GM19239 (cell line): ENCODE measurements at regions not wholly inside any gene's neighbourhood (a gene's known extent, or its start where the extent isn't known, plus 50 kb on each side); places are given as distances from the start of the nearest gene placed in this dataset.

Source experiments
- DNase-seq: peaks from one replicate; pipeline ENCODE4 v3.0.0; 2011; ENCODE audit warnings: low spot score; ENCODE audit not compliant: insufficient read length
- FAIRE-seq: peaks from 2 replicates; lab custom pipeline; 2011; peaks lifted over from hg19 to GRCh38; lab: Jason Lieb, UNC

DNA sequence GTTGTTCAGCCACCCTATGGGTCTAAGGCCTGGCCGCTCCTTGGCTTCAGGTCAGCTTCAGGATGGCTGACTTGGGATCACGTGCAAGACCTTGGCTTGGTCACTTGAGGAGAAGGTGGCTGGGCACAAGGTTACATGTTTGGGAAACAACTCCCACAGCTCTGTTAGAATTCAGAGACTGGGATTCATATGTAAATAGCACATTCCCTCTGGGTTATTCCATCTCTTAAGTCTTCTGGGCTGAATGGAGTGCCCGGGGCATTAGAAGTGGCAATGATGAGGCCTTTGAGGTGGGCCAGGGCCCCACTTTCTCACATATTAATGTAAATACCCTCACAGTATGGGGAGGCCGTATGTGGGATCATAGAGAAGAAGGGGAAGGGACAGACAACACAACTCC lies 150.9 kb downstream of the EFNB2 start:
- FAIRE-seq (no peak), DNase-seq (no peak)

DNA sequence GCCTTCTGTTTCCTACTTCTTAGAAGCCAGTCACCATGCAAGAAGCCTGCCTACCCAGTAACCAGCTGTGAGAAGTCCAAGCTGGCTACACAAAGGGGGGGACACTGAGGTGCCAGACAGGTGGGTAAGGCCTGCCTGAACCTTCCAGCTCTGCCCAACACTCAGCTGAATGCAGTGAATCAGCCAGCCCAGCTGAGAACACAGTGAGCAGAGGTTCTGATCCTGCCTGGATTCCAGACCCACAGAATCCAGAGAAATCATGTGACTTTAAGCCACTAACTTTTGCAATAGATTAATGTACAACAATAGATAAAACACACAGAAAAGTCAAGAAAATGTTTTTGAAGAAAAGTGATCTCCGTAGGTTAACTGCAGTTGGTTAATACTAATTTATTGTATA lies 151.7 kb downstream of the EFNB2 start:
- FAIRE-seq (no peak), DNase-seq (no peak)

DNA sequence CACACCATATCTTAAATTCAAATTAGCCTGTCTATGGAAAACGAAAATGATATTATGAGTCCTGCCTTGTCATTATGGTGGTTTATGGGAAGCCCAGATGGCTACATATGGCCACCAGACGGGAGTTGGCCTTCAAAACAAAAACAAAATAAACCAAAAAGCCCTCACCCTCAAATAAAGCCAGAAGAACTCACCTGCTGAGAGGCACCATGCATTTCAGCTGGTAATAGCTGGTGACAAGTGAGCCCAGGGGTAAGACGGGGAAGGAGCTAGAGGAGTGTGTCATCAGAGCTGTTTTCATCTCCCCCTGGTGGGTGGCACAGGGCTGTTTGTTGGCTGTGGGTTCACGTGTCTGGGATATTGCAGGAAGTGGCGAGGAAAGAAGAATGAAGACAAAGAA lies 152.9 kb downstream of the EFNB2 start:
- no peak for DNase-seq
- no peak for FAIRE-seq

DNA sequence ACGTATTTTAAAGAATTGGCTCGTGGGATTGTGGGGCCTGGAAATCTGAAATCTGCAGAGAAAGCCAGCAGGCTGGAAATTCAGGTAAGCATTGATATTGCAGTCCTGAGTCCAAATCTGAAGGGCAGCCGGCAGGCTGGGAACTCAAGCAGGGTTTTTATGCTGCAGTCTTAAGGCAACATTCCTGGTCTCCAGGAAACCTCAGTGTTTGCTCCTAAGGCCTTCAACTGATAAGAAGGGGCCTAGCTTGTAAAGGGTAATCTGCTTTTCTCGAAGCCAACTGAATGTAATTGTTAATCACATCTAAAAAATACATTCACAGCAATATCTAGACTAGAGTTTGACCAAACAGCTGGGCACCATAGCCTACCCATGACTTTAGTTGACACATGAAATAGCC lies 154.4 kb downstream of the EFNB2 start:
- no peak for DNase-seq
- FAIRE-seq, result no peak

DNA sequence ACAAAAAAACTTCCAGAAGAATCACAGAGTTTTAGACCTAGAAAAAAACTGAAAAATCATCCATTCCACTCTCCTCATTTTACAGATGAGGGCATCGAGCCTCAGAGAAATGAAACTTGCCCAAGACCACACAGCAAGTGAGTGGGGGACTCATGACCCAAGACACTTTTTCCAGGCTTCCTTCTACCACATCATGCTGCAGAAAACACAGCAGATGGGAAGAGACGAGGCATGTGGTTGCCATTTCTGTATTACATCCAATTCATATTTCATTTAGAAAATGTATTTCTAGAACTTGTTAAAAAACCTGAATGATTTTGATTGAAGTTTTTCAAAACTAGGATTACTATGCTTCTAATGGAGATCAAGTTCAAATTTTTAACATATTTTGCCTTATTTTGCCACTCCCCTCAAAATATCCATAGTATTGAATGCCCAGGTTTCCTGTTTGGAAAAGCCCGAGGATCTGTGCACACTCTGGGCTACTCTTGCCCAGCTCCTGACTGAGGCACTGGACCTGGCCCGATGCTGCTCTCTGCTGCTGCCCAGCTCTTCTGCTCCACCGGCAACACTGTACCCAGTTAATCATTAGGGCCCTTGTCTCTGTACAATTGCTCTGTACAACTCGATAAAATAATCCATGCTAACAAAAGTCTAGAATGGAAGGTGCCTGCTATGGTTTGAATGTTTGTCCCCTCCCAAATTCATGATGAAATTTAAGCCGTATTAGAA lies 157.4 kb downstream of the EFNB2 start:
- DNase-seq (no peak), FAIRE-seq (no peak)

DNA sequence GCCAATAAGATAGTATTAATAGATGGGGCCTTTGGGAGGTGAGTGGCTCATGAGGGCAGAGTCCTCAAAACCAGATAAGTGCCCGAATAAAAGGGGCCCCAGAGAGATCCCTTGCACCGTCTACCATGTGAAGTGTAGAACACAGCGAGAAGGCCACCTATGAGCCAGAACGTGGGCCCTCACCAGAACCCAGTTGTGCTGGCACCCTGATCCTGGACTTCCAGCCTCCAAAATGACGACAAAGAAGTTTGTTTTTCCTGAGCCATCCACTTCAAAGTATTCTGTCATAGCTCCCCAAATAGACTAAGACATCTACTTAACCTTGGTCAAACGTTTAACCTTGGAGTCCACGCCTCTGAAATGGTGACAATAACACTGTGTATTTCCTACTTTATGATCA lies 158.1 kb downstream of the EFNB2 start:
- no peak for FAIRE-seq
- DNase-seq, result no peak

DNA sequence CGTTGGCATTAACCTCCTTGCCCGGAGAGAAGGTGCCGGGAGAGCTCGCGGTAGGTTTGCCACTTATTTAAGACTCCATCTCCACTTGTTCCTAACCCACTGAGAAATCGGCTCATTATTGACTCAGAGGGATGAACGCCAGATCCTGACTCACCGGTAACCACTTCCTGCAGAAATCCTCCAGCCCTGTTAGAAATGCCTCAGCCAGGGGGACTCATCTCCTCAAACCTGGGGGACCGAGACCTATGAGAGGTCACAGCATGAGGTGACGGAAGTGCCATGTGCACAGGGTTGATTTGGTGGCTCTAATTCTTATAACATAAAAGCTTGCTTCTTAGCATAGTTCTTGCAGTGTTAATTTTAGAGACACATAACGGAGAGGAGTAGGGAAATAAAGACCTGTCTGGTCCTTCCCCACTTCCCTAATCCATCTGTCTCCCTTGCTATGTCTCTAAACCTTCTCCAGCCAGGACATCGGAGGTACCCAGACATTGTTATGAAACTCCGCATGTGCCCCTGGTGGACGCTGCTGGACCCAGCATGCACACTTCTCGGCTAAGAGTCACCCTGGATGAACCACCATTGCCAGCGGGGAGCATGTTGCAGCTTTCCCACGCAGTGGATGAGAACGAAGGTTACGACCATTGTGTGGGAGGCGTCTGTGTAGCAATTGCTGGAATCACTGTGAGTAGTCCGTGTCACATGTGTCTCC lies 158.9 kb downstream of the EFNB2 start:
- FAIRE-seq, result no peak
- DNase-seq, result no peak

DNA sequence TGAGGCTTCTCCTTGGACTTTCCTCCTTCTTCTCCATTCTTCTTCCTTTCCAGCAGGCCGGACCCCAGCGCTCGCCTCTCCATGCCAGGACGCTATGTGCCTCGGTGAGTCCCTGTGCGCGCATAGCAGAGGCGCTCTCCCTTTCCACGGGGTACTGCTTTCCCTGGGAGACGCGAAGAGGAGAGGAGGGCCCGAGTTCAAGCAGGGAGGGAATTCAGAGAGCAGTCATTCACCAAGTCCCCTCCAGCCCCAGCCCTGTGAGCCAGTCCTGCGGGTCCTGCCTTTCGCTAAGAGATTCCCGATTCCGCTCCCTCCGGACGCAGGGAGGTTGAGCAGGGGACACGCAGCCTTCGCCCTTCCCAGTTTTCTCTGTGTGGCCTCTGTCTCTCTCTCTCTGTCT lies 160.4 kb downstream of the EFNB2 start:
- DNase-seq, result no peak
- no peak for FAIRE-seq

DNA sequence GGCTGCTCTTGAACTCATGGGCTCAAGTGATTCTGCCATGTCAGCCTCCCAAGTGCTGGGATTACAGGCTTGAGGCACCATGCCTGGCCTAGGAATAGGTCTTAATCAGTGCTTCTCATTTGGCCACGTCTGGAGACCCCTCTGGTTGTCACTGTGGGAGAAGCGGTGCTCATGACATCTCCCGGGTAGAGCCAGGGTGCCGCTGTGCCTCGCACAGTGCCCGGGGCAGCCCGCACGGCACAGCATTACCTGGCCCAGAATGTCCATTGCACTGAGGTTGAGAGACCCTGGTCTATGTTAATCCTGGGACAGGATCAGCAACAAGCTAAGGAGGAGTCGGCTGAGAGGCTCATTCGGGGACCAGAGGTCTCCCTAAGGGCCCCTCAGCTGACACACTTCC lies 160.8 kb downstream of the EFNB2 start:
- FAIRE-seq (no peak), DNase-seq (no peak)

DNA sequence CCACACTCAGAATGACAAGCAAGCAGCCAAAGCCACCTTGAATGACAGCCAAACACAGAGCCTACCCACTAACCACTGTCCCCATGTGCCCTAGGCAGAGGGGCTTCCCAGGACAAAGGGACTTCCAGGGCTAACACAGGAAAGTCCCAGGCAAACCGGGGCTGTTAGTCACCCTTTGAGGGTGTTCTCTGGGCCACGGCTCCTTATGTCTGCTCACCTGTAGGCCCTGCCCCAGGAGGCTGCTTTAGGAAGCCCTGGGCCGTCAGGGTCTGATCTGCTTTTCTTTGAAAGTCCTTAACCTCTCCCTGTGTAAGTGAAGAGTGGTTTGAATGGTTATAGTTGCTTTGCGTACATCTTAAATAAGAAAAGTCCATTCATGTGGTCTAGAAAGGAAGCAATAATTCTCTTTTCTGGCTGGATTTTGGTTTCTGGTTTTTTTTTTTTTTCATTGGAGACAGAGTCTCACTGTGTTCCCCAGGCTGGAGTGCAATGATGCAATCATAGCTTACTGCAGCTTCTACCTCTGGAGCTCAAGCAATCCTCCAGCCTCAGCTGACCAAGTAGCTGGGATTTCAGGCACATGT lies 161.4 kb downstream of the EFNB2 start:
- DNase-seq (no peak), FAIRE-seq (peak; percentile 11)

DNA sequence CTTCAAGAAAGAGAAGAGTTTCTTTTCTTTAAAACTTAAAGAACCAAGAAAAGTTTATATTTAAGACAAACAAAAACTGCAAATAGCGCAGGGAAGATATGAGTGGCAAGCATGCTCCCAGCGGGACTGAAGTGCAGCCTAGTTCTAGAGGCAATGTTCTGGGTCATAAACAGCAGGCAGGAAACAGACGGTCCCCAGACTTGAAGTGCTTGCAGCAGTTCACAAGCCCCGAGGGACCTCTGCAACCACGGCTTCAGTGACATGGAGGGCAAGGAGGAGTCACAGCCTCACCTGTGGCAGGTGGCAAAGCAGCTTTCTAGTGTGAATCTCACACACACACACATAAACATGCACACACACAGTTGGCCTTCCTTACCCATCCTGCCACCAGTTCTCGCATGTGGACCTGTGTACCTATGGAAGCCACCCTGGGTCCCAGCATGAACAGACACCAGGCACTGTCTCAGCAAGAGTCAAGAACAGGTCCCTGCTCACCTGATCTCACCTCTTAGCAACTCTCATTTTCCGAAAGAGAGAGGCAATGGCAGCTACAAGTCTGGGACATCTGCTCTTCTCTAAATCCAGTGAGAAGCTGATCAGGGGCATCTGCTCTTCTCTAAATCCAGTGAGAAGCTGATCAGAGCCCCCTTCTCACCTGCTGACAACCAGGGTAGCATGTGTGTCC lies 162.0 kb downstream of the EFNB2 start:
- FAIRE-seq (peak; percentile 59), DNase-seq (peak; percentile 4)

DNA sequence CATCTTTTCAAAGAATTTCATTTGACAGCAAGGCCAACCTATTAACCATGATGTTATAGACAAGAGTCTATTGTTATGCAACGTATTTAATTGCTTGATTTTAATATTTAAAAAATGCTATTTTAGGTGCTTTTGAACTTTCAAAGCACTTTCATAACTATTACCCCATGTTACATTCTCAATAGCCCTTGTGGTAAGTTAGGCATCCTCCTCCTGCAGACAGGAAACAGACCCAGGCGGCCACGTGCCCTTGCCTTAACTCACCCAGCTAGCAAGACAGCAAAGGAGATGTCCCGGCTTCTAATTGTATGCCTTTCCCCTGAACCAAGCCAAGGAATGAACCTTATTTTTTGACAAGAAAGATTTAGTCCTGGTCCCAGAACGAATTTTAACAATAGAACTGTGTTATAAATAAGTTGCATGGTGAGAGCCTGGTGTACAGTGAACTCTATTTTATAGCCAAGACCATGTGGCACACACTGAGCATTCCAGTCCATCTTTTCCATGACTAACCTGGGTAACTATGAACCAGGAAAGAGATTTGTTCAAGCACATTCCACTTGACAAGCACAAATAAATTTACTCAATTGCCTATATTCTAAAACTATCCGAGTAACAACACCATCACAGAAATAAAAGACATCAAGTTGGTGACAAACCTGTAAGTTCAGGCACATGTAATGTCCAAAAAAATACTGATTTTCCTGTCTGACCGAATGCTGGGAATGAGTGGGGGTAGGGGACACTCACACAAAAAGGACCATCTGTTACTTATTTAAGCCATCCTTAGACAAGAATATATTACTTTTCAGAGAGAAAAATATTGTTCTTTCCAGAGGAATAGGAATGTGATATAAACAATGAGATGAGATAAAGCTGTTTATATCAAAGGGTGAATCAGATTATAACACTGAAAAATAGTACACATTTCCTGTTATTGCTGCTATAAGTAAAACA lies 163.0 kb downstream of the EFNB2 start:
- DNase-seq (no peak), FAIRE-seq (no peak)

DNA sequence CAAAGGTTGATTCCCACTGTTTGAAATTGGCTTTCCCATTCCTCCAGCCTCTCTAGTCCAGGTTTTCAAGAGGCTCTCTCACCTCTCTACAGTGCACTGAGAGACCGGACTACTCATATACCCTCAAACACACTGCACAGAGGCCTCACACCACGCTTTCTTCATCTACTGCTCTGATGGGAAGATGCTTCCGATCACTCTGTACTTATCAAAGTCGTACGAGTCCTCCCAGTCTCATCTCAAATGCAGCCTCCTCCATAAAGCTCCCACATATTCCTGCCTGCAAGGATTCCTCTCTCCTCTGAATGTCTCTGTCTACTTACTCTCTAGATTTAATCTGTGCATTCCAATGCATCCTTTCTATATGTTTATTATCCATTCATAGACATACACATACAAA lies 164.4 kb downstream of the EFNB2 start:
- FAIRE-seq (no peak), DNase-seq (no peak)

DNA sequence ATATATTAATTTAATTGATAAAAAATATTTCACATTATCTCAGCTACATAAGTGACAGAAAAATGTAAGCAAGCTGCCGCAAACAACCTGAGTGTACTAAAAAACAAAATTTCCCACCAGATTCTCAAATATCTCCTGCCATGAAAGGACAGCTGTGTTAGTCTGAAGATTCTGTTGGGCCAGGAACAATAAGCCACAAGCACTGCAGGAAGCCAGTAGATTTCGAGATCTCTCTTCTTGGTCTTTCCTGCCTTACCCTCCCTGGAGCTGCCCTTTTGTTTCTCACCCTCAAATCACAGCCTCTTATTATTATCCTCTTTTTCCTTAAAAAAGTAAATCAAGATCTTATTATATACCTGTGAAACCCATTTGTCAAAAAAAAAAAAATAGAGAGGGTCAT lies 165.6 kb downstream of the EFNB2 start:
- no peak for FAIRE-seq
- DNase-seq, result no peak

DNA sequence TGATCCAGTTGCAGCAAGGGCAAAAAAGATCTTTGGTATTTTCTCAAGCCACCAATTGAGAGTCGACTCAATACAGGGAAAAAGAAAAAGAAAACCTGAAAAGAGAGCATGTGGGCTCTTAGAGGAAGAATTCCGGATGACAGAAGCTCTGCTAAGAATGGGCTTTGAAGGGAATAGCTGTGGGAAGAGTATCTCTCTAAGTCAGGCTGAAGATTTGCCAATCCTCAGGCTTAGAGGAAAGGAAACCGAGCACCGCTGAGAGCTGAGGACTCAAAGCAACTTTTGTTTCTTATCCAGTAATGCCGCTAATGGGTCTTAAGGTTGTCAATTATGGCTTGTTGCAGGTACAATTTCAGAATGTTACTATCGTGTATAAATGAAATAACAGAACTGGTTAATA lies 166.4 kb downstream of the EFNB2 start:
- FAIRE-seq, result no peak
- DNase-seq, result no peak

DNA sequence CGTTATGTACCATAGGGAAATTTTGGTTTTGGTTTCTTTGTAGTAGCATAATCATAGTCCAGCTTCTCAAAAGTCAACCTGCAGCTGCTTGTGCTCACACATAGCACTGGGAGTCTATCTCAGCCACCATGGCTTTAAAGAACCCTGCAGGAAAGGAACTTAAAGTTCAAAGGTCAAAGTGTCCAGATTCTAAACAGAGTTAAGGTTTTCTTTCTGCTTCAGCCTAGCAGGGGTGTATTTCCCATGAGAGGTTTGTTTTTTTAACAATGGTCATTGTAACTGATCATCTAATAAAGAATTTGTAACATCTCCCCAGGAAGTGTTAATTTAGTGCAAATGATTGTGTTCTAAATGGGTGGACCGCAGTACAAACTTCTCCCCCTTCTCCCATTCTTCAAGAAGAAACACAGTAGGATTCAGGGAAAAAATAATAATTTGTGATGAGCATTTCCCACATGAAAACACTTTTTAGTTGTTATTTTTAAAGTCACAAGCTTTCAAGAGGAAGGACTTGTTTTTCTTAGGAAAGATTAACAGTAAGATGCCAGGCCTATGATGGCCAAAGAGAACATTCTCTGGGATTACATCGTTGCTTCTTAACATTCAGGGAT lies 168.0 kb downstream of the EFNB2 start:
- DNase-seq (no peak), FAIRE-seq (no peak)

DNA sequence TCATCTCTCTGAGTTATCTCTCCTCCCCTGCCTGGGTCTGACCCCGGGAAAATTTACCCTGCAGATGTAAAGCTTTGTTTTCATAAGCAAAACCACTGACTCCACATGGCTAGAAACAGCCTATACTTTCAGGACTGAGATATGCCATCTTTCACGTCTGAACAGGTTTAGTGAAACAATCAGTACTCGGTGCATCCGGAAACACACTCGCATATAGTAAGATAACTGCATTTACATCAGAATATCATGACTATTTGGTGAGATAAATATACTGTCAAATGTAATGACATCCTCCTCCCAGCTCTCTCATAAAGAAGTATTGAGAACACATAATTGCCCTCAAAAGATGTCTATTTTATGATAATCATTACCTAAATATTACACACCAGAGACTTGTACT lies 172.8 kb downstream of the EFNB2 start:
- FAIRE-seq (no peak), DNase-seq (no peak)

DNA sequence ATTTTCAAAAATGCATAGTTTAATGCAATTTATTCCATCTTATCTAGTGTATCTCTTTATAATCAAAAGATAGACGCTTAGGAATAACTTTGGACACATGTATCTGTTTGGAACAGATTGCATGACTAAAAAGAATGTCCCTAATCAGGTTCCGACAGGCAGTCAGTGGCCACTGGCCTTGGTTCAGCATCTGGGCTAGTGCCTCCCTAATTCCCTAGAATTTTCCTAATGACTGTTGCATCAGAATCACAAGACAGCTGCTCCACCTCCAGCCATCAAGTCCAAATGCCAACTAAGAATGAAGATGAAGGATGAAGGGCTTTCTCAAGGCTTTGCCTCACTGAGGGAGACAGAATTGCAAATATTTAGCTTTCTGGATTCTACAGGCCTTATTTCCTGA lies 173.8 kb downstream of the EFNB2 start:
- DNase-seq (no peak), FAIRE-seq (no peak)

DNA sequence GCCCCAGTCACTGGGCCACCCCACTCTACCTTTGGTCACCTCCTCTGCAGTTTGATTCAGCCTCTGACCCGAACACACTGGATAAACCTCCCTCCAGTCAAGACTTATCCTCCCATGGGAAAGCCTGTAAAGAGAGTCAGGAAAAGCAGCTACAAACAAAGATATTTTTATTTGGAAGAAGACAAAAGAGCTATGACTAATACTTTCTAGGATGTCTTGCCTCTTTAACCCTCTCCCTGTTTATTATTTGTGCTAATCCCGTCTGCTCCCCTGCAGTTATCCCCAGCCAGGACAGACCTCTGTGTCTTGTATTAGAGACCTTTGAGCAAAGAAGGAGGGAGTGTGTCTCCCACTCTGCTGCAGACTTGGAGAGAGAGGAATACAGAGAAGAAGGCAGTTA lies 178.3 kb downstream of the EFNB2 start:
- no peak for DNase-seq
- no peak for FAIRE-seq

DNA sequence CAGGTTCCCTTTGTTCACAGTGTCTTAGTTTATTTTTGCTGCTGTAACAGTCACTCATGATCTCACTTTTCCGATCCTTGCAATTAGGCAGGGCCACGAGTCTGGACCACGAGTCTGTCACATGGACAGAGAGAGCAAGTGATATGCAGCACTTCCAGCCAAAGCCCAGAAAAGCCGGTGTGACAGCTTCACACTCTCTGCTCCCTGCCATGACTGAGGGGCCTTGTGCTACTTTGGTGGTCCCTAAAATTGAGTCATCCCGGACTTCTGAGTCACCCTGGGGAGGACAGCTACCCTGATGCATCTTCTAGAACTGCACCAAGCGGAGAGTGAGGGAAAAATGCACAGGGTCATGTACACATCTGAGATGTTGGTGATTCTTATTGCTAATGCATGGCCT lies 179.6 kb downstream of the EFNB2 start:
- DNase-seq (no peak), FAIRE-seq (no peak)
